Endothelial cell of umbilical vein (primary cell): ENCODE measurements at regions not wholly inside any gene's neighbourhood (a gene's known extent, or its start where the extent isn't known, plus 50 kb on each side); places are given as distances from the start of the nearest gene placed in this dataset.

Experiments
- CTCF ChIP-seq, 2 donors: IDR thresholded peaks; 1 replicate in 1 of 2; 2 replicates in 1 of 2; pipeline ENCODE4 v1.5.1; 2011; ENCODE audit warnings: low read length in 2 of 2, mild to moderate bottlenecking in 2 of 2, moderate library complexity in 2 of 2, control low read depth in 1 of 2, inconsistent platforms in 1 of 2, low read depth in 1 of 2; ENCODE audit not compliant: insufficient read depth in 1 of 2; ENCODE audit errors: extremely low read depth in 1 of 2
- EZH2 ChIP-seq: IDR thresholded peaks from 2 replicates; pipeline ENCODE4 v1.6.1; 2012; ENCODE audit warnings: borderline replicate concordance, low read depth, mild to moderate bottlenecking, moderate library complexity, low read length, inconsistent platforms; ENCODE audit not compliant: severe bottlenecking
- MAX ChIP-seq: IDR thresholded peaks from 2 replicates; pipeline ENCODE4 v1.6.1; 2011; ENCODE audit not compliant: insufficient read depth, insufficient read length

GRCh38 chr2:223243233-223243632, 191.2 kb downstream of the KCNE4 start:
- TF ChIP-seq CTCF (IDR thresholded peaks at IDR 0.05; ENCODE audit: extremely low read depth in 1 of 2, insufficient read depth in 1 of 2, low read depth in 1 of 2, low read length in 2 of 2) (no peak), EZH2 (no peak), MAX (no peak)
